OCI-LY3 (cell line): ENCODE measurements at regions not wholly inside any gene's neighbourhood (a gene's known extent, or its start where the extent isn't known, plus 50 kb on each side); places are given as distances from the start of the nearest gene placed in this dataset.

ENCODE experiments used
- EZH2phosphoT487 ChIP-seq: fragments of 200-600 bp; shearing (Covaris generic); IDR thresholded peaks from 2 replicates; pipeline ENCODE4 v1.6.1; 2018; ENCODE audit warnings: antibody characterized with exemption, mixed run types, low read depth
- TF ChIP-seq, protein P1 (sequence below): fragments of 200-600, 300-600 bp; sonication (generic); IDR thresholded peaks from 2 replicates; pipeline ENCODE4 v1.5.1; 2014; ENCODE audit warnings: antibody characterized with exemption, low read length, low read depth

DNA sequence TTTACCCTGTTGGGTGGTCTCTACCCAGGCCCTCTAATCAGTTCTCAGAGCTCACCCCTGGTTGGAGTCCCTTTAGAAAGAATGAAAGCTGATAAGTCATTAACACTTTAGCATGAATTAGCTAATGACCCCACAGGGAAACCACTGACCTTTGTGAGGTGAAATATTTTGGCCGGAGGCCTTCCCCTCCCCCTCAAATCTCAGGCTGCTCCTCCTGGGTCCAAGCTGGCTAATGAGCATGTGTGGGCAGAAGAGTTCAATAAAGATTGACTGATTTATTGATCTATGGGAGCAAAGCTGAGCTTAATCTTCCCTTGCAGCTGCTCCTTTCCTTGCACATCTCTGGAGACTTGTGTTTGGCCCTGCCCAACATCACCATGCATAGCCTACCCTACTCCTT lies 78.8 kb upstream of the CCDC85A start:
- TF ChIP-seq, protein P1, sequence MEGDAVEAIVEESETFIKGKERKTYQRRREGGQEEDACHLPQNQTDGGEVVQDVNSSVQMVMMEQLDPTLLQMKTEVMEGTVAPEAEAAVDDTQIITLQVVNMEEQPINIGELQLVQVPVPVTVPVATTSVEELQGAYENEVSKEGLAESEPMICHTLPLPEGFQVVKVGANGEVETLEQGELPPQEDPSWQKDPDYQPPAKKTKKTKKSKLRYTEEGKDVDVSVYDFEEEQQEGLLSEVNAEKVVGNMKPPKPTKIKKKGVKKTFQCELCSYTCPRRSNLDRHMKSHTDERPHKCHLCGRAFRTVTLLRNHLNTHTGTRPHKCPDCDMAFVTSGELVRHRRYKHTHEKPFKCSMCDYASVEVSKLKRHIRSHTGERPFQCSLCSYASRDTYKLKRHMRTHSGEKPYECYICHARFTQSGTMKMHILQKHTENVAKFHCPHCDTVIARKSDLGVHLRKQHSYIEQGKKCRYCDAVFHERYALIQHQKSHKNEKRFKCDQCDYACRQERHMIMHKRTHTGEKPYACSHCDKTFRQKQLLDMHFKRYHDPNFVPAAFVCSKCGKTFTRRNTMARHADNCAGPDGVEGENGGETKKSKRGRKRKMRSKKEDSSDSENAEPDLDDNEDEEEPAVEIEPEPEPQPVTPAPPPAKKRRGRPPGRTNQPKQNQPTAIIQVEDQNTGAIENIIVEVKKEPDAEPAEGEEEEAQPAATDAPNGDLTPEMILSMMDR, result no peak
- no peak for TF ChIP-seq EZH2phosphoT487
